Inflammatory macrophage treated with lipopolysaccharide for 4 hours (primary cell): ENCODE measurements at regions not wholly inside any gene's neighbourhood (a gene's known extent, or its start where the extent isn't known, plus 50 kb on each side); places are given as distances from the start of the nearest gene placed in this dataset.
"Not testable (repeated sequence)": the region's sequence is repeated elsewhere in the genome, so short reads cannot be mapped to it uniquely, and the experiment has no call there.

ENCODE experiments used
- DNase-seq: peaks from one replicate; pipeline ENCODE4 v3.0.0-alpha.2; 2020

- DNase-seq = no peak
Measured at GRCh38 chr13:74557870-74558269, 423.7 kb upstream of the KLF12 start.

GRCh38 chr13:74555651-74556420, 421.6 kb upstream of the KLF12 start:
- DNase-seq = no peak

- no peak for DNase-seq
Measured at GRCh38 chr13:74555276-74555625, 421.0 kb upstream of the KLF12 start.

GRCh38 chr13:74554569-74555275, 420.5 kb upstream of the KLF12 start:
- DNase-seq = no peak

GRCh38 chr13:74550039-74550438, 415.8 kb upstream of the KLF12 start:
- no peak for DNase-seq

- not testable (repeated sequence) for DNase-seq
Measured at GRCh38 chr13:74536649-74537048, 402.4 kb upstream of the KLF12 start.

- no peak for DNase-seq
Measured at GRCh38 chr13:74533226-74533625, 399.0 kb upstream of the KLF12 start.

GRCh38 chr13:74530011-74530410, 395.8 kb upstream of the KLF12 start:
- DNase-seq = no peak

- DNase-seq = no peak
Measured at GRCh38 chr13:74528734-74529513, 394.7 kb upstream of the KLF12 start.

GRCh38 chr13:74523057-74523456, 388.9 kb upstream of the KLF12 start:
- no peak for DNase-seq

- no peak for DNase-seq
Measured at GRCh38 chr13:74511523-74511922, 377.3 kb upstream of the KLF12 start.

- DNase-seq = no peak
Measured at GRCh38 chr13:74487091-74487722, 353.0 kb upstream of the KLF12 start.

GRCh38 chr13:74485757-74486156, 351.6 kb upstream of the KLF12 start:
- DNase-seq = no peak

GRCh38 chr13:74479124-74479523, 344.9 kb upstream of the KLF12 start:
- DNase-seq = no peak

- DNase-seq = no peak
Measured at GRCh38 chr13:74476788-74477187, 342.6 kb upstream of the KLF12 start.

GRCh38 chr13:74476365-74476764, 342.2 kb upstream of the KLF12 start:
- DNase-seq = no peak

- DNase-seq = no peak
Measured at GRCh38 chr13:74466864-74467263, 332.7 kb upstream of the KLF12 start.

- DNase-seq = no peak
Measured at GRCh38 chr13:74466020-74466419, 331.8 kb upstream of the KLF12 start.

- no peak for DNase-seq
Measured at GRCh38 chr13:74465271-74465670, 331.1 kb upstream of the KLF12 start.

GRCh38 chr13:74464670-74465069, 330.5 kb upstream of the KLF12 start:
- no peak for DNase-seq

- DNase-seq = no peak
Measured at GRCh38 chr13:74461011-74461410, 326.8 kb upstream of the KLF12 start.

GRCh38 chr13:74452881-74453280, 318.7 kb upstream of the KLF12 start:
- no peak for DNase-seq

- no peak for DNase-seq
Measured at GRCh38 chr13:74452176-74452575, 318.0 kb upstream of the KLF12 start.
